Activated CD4-positive, alpha-beta memory T cell treated with anti-CD3 and anti-CD28 coated beads, Interleukin-2, amount 10 ng/mL, durations not matched to agents 7 days and 5 days (primary cell): ENCODE measurements at regions not wholly inside any gene's neighbourhood (a gene's known extent, or its start where the extent isn't known, plus 50 kb on each side); places are given as distances from the start of the nearest gene placed in this dataset.

Experiments
- CTCF ChIA-PET: fragments of 350-600 bp; sonication (Branson Sonifier 250); formaldehyde crosslinking; loops from one replicate; lab custom pipeline; 2021; ENCODE audit warnings: antibody characterized with exemption, inconsistent platforms; lab: Charles Lee
- POLR2A ChIA-PET: fragments of 350-600 bp; sonication (Branson Sonifier 250); formaldehyde crosslinking; loops from one replicate; lab custom pipeline; 2021; ENCODE audit warnings: antibody characterized with exemption; lab: Charles Lee
- DNase-seq: peaks from one replicate; pipeline ENCODE4 v3.0.0-alpha.2; 2020
- H3K27ac Mint-ChIP-seq: one replicate; pipeline ENCODE4 v1.8.0; 2021; ENCODE audit warnings: mild to moderate bottlenecking, mixed read lengths
- H3K27me3 Mint-ChIP-seq: one replicate; pipeline ENCODE4 v1.8.0; 2021; ENCODE audit warnings: mixed read lengths
- H3K36me3 Mint-ChIP-seq: one replicate; pipeline ENCODE4 v1.8.0; 2021; ENCODE audit warnings: low read depth, mixed read lengths
- H3K4me1 Mint-ChIP-seq: one replicate; pipeline ENCODE4 v1.8.0; 2021; ENCODE audit warnings: mixed read lengths
- H3K4me3 Mint-ChIP-seq: one replicate; pipeline ENCODE4 v1.8.0; 2021; ENCODE audit warnings: mild to moderate bottlenecking, mixed read lengths
- H3K9me3 Mint-ChIP-seq: one replicate; pipeline ENCODE4 v1.8.0; 2021; ENCODE audit warnings: mixed read lengths

DNA sequence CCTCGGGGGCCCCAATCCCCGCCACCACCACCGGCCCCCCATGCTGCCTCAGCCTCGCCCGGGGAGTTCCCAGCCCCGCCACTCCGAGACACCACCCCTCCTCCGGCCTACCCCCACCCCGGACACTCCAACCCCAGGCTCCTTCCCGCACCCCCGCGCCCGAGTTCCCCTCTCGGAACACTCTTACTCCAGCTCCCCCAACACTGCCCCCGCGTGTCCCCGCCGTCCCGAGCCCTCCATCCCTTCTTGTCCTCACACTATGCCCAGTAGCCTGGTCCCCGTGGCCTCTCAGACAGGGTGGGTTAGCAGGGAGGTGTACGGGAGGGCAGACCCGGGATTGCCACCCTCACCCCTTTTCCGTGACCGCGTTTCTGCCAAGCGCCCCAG lies 276.1 kb downstream of the BCOR start:
- Mint-ChIP-seq H3K4me3 (no peak overlapping the region), H3K9me3 (no peaks in the 10 kb centered on the region), H3K36me3 (no peaks in the 10 kb centered on the region), H3K27me3 (peaks cover 8% of the 10 kb centered on the region), H3K27ac (no peak overlapping the region), H3K4me1 (peaks cover 11% of the 10 kb centered on the region)
- ChIA-PET CTCF (no interaction called here), POLR2A (interaction anchor here (1.7 kb wide), 1 partner anchor 32 kb away, joined by 5 read pairs; no protein-coding TSS in a partner anchor)
- DNase-seq, result no peak

DNA sequence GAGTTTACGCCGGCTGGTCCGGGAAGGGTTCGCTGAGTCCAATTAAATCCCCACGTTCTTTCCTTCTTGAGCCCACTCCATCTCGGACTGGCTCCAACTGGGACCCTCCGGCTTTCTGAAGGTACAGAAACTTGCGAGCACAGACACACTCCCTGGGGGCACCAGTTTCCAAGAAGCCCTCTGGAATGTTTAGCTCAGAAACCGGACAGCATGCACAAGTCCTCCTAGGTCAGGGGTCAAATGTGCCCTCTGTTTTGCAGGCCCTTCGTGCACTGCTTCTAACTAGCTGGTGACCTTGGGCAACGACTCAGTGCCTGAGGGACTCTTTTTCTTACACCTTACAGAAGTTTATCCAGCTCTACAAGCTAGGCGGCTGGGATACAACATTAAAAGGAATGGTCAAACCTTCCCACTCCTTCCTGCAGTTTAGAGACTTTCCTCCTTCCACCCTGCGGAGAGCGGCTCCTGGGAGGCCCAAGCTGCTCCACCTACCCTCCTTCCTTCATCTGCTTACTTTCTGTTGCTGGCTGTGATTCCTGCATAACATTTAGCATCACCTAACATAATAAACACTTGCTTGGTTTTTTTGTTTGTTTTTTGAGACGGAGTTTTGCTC lies 275.5 kb downstream of the BCOR start:
- Mint-ChIP-seq H3K27me3 (peaks cover 8% of the 10 kb centered on the region), H3K9me3 (no peaks in the 10 kb centered on the region), H3K36me3 (no peaks in the 10 kb centered on the region), H3K4me1 (peaks cover 6% of the 10 kb centered on the region), H3K27ac (no peak overlapping the region), H3K4me3 (no peak overlapping the region)
- ChIA-PET POLR2A (interaction anchor here (1.7 kb wide), 1 partner anchor 32 kb away, joined by 5 read pairs; no protein-coding TSS in a partner anchor), CTCF (no interaction called here)
- DNase-seq, result no peak

DNA sequence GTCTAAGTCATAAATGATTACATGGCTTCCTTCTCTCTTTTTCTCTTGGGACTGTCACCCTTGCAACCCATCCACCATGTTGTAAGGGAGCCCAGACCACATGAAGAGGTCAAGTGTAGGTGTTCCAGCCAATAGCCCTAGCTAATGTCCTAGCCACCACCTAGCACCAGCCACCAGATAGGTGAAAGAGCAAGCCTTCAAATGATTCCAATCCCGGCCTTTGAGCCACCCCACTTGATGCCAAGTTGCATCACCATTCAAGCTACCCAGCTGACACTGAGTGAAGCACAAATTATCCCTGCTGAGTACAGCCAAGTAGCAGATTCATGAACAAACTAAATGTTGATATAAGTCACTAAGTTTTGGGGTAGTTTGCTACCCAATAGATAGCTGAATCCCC lies 274.3 kb downstream of the BCOR start:
- Mint-ChIP-seq H3K36me3 (no peaks in the 10 kb centered on the region), H3K27ac (no peak overlapping the region), H3K4me3 (no peak overlapping the region), H3K4me1 (no peaks in the 10 kb centered on the region), H3K9me3 (no peaks in the 10 kb centered on the region), H3K27me3 (peaks cover 8% of the 10 kb centered on the region)
- DNase-seq, result no peak
- ChIA-PET POLR2A (no interaction called here), CTCF (no interaction called here)

DNA sequence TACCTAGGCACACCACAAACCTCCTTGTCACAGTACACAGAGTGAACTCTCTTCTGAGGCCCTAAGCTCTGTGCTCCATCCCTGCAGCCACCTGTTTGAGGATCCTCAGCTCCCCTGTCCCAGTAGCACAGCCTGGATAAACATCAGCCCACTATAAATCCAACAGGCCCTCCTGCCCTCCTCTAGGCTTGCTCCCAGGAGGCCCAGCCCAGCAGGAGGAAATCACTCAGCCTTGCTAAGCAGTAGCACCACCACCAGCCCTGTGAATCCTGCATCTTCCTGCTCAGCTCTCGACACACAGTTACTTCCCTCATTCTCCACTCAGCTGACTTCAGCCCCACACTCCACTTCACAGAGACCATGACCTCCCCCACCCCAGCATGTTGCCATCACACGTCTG lies 273.9 kb downstream of the BCOR start:
- DNase-seq, result no peak
- H3K36me3 Mint-ChIP-seq, result no peaks in the 10 kb centered on the region
- POLR2A ChIA-PET, result no interaction called here
- no peaks in the 10 kb centered on the region for H3K4me1 Mint-ChIP-seq
- no peak overlapping the region for H3K4me3 Mint-ChIP-seq
- no peak overlapping the region for H3K27ac Mint-ChIP-seq
- CTCF ChIA-PET, result no interaction called here
- peaks cover 8% of the 10 kb centered on the region for H3K27me3 Mint-ChIP-seq
- H3K9me3 Mint-ChIP-seq, result no peaks in the 10 kb centered on the region

DNA sequence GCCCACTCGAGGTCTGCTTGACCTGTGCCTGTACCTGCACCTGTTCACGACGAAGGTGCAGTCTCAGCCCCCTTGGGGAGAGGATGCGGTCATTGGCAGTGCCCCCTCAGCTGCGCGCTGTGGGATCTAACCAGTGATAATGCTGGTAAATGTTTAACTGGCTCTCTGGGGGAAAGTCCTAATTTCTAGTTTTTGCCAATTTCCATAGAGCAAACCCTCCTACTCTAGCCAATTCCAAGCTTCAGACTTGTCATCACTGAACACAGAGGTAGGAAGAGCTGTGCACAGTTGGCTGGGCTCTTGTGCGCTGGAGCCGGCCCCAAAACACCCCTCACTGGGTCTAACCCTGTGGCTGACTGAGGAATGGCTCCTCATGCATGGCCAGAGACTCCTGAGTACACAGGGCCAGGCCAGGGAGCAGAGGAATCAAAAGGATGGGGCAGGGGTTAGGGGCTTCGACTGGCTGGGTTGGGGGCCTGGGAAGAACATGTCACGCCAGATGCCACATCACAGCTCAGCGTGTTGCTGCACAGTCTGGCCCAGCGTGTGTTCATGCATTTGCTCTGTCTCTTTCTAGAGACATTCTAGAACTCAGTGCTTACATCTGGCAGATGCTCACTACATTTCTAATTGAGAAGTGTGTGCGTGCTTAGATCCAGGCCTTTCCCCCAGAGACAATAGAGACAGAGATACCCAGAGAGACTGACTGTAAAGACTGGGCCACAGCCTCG lies 270.8 kb downstream of the BCOR start:
- Mint-ChIP-seq H3K4me3 (no peak overlapping the region), H3K36me3 (no peaks in the 10 kb centered on the region), H3K9me3 (no peaks in the 10 kb centered on the region), H3K27ac (no peak overlapping the region), H3K27me3 (peaks cover 2% of the 10 kb centered on the region), H3K4me1 (no peaks in the 10 kb centered on the region)
- DNase-seq, result no peak
- ChIA-PET POLR2A (interaction anchor here (1.3 kb wide), 1 partner anchor 27 kb away, joined by 3 read pairs; no protein-coding TSS in a partner anchor), CTCF (no interaction called here)

DNA sequence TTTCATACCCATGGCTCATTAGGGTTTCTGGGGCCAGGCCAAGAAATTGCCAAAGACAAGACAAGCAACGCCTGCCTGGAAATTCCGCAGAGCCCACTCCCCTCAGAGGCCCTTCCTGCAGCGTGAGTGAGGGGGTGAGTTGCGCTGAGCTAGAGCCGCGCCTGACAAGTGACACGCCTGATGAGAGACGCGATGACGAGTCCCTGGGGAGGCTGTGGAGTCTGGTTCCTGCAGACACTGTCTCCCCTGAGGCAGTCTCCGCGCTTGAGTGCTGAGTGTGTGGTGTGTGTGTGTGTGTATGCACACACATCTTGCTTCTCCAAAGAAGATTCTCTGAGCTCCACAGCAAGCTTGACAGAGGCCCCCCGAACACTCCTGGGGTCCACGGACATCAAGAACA lies 269.8 kb downstream of the BCOR start:
- CTCF ChIA-PET, result no interaction called here
- H3K27ac Mint-ChIP-seq, result no peak overlapping the region

DNA sequence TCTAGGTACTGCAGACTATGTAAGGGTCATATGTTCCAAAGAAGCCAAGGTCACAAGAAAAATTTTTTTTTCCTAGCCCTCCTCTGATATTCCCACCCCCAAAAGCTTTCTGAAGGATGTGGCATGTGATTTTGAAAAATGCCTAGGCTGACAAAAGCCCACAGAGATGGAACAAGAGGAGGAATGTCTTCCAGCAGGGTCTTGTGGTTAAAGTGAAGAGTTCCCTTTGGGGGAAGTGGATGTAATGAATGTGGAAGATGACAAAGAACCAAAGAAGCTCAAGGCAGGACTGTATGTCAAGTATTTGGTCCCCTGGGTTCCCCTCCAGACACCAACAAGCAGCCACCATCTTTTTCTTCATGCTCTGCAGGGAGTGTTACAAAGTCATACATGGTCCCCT lies 268.8 kb downstream of the BCOR start:
- H3K4me1 Mint-ChIP-seq, result no peaks in the 10 kb centered on the region
- no peaks in the 10 kb centered on the region for H3K9me3 Mint-ChIP-seq
- H3K27me3 Mint-ChIP-seq, result no peaks in the 10 kb centered on the region
- ChIA-PET CTCF (no interaction called here), POLR2A (no interaction called here)
- H3K27ac Mint-ChIP-seq, result no peak overlapping the region
- no peak for DNase-seq
- H3K4me3 Mint-ChIP-seq, result no peak overlapping the region
- no peaks in the 10 kb centered on the region for H3K36me3 Mint-ChIP-seq

More for the DNA sequence above, 269.8 kb downstream of the BCOR start:
- Mint-ChIP-seq H3K36me3 (no peaks in the 10 kb centered on the region), H3K27me3 (no peaks in the 10 kb centered on the region), H3K4me3 (no peak overlapping the region), H3K9me3 (no peaks in the 10 kb centered on the region), H3K4me1 (no peaks in the 10 kb centered on the region)
- no peak for DNase-seq
- POLR2A ChIA-PET, result no interaction called here

DNA sequence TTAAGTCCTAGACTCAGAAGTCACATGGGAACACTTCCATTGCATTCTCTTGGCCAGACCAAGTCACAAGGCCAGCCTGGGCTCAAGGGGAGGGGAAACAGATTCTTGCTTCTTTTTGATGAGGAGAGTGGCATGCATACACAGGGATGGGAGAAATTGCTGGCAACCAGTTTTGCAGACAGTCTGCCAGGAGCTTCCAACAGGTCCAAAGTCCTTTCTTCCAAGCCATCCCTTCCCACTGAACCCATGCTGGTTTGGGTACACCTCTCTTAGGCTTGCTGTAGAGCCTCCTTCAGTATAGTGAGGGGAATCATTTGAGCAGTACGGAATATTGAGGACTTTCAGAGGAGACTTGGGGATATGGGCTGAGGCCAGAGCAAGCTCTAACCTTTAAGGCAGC lies 267.8 kb downstream of the BCOR start:
- no peaks in the 10 kb centered on the region for H3K27me3 Mint-ChIP-seq
- no peak overlapping the region for H3K4me3 Mint-ChIP-seq
- H3K9me3 Mint-ChIP-seq, result no peaks in the 10 kb centered on the region
- H3K36me3 Mint-ChIP-seq, result no peaks in the 10 kb centered on the region
- ChIA-PET POLR2A (no interaction called here), CTCF (no interaction called here)
- no peak for DNase-seq
- H3K27ac Mint-ChIP-seq, result no peak overlapping the region
- no peaks in the 10 kb centered on the region for H3K4me1 Mint-ChIP-seq

DNA sequence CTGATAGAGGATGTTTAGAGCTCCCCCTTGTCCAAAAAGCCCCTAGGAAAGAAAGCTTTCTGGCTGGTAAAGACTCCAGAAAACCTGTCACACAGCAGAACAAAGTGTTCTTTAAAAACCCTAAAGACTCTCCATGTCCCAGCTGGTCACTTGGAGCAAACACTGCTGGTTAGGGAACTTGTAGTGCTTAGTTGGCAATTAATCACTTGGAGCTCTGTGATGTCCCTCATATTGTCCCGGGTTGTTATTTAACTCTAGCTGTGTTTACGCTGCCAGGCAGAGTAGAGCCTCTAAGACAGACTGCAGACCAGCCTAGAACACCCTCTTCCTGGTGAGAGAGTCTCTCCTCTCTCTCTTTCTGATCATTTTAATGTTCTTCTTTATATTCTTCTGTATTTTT lies 267.3 kb downstream of the BCOR start:
- ChIA-PET POLR2A (no interaction called here), CTCF (no interaction called here)
- no peaks in the 10 kb centered on the region for H3K36me3 Mint-ChIP-seq
- no peaks in the 10 kb centered on the region for H3K4me1 Mint-ChIP-seq
- DNase-seq, result no peak
- H3K27me3 Mint-ChIP-seq, result no peaks in the 10 kb centered on the region
- no peak overlapping the region for H3K27ac Mint-ChIP-seq
- H3K9me3 Mint-ChIP-seq, result no peaks in the 10 kb centered on the region
- no peak overlapping the region for H3K4me3 Mint-ChIP-seq

DNA sequence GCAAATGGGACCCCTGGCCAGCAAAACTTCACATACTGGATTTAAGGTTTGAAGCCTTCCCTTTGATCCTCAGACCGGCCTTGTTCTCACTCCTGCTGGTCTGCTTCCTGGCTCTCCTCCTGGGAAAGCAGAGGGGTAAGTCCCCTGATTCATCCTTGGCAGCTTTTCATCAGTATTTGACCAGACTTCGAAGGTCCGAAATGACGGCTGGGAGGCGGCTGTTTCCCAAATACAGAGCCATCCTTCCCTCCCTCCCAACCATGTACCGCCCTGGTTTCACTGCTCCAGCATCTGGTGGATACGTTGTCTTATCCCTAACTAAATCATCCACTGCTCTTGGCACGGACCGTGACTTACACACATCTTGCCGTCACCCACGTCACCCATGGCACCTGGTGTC lies 265.5 kb downstream of the BCOR start:
- H3K4me1 Mint-ChIP-seq, result no peaks in the 10 kb centered on the region
- ChIA-PET POLR2A (no interaction called here), CTCF (no interaction called here)

DNA sequence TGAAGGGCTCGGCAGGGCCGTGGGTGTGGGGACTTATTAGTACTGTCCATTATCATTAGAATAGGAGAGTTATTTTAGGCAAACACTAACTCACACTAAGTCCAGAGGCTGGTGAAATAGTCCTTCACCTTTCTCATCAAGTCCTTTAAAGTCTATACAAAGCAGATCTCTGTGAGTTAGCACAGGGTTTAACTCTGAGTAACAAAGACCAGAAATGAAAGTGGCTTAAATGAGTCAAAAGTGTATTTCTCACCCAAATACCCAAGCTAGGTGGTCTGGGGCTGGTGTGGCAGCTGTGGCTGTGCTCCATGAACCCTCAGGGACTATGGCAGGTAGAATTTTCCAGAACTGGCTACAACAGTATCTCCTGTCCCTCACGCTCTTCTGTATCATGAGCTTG lies 263.2 kb downstream of the BCOR start:
- CTCF ChIA-PET, result no interaction called here
- DNase-seq, result no peak
- H3K36me3 Mint-ChIP-seq, result no peaks in the 10 kb centered on the region
- no peaks in the 10 kb centered on the region for H3K27me3 Mint-ChIP-seq
- POLR2A ChIA-PET, result interaction anchor here (1.1 kb wide), 1 partner anchor 20 kb away, joined by 3 read pairs; no protein-coding TSS in a partner anchor
- no peak overlapping the region for H3K27ac Mint-ChIP-seq
- no peaks in the 10 kb centered on the region for H3K9me3 Mint-ChIP-seq
- no peaks in the 10 kb centered on the region for H3K4me1 Mint-ChIP-seq
- no peak overlapping the region for H3K4me3 Mint-ChIP-seq

More for the DNA sequence above, 265.5 kb downstream of the BCOR start:
- Mint-ChIP-seq H3K36me3 (no peaks in the 10 kb centered on the region), H3K27me3 (no peaks in the 10 kb centered on the region), H3K27ac (no peak overlapping the region), H3K4me3 (no peak overlapping the region), H3K9me3 (no peaks in the 10 kb centered on the region)
- DNase-seq, result no peak

DNA sequence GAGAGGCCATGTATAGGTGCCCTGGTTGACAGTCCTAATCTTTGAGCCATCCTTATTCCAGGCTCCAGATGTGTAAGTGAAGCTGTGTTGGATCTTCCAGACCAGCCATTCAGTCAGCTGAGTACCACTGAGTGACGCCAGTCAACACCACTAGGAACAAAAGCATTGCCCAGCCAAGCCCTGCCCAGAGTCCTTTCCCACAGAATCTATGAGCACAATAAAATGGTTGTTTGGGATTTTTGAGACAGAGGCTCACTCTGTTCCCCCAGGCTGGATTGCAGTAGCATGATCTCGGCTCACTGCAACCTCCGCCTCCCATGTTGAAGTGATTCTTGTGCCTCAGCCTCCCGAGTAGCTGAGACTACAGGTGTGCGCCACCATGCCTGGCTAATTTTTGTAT lies 262.5 kb downstream of the BCOR start:
- no peak for DNase-seq
- Mint-ChIP-seq H3K27ac (no peak overlapping the region), H3K36me3 (no peaks in the 10 kb centered on the region), H3K4me1 (no peaks in the 10 kb centered on the region), H3K4me3 (no peak overlapping the region), H3K9me3 (no peaks in the 10 kb centered on the region), H3K27me3 (no peaks in the 10 kb centered on the region)
- CTCF ChIA-PET, result no interaction called here
- POLR2A ChIA-PET, result interaction anchor here (1.1 kb wide), 1 partner anchor 19 kb away, joined by 3 read pairs; no protein-coding TSS in a partner anchor

DNA sequence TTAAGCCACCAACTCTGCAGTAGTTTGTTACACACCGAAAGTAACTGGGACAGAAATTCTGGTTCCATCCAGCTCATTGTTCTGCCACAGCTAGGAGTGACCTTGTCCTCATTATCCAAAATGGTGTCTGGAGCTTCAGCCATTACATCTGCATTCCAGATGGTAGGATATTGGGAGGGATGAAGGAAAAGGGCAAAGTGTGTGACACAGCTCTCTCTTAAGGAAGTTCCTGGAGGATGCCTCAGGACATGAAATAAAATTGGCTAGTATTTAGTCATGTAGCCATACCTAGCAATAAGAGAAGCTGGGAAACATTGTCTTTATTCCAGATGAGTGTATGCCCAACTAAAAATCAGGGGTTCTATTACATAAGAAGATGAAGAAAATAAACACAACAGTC lies 262.0 kb downstream of the BCOR start:
- H3K4me1 Mint-ChIP-seq, result no peaks in the 10 kb centered on the region
- H3K4me3 Mint-ChIP-seq, result no peak overlapping the region
- ChIA-PET POLR2A (no interaction called here), CTCF (interaction anchor here (0.7 kb wide), 1 partner anchor 181 kb away, joined by 3 read pairs; no protein-coding TSS in a partner anchor)
- no peaks in the 10 kb centered on the region for H3K9me3 Mint-ChIP-seq
- H3K36me3 Mint-ChIP-seq, result no peaks in the 10 kb centered on the region
- H3K27me3 Mint-ChIP-seq, result no peaks in the 10 kb centered on the region
- H3K27ac Mint-ChIP-seq, result no peak overlapping the region
- no peak for DNase-seq
